Fibroblast of mammary gland (primary cell): ENCODE measurements at regions not wholly inside any gene's neighbourhood (a gene's known extent, or its start where the extent isn't known, plus 50 kb on each side); places are given as distances from the start of the nearest gene placed in this dataset.
A peak's percentile ranks its signal among the peaks of the same experiment; 100 is the strongest.
"Not testable (repeated sequence)": the region's sequence is repeated elsewhere in the genome, so short reads cannot be mapped to it uniquely, and the experiment has no call there.

Source experiments
- DNase-seq: peaks from one replicate; pipeline ENCODE4 v3.0.0-alpha.2; 2010; ENCODE audit warnings: low read depth
- H3K4me3 ChIP-seq: 2 replicates; pipeline ENCODE4 v1.5.1; 2011; ENCODE audit warnings: low read depth, mild to moderate bottlenecking, low read length, moderate library complexity; ENCODE audit not compliant: control insufficient read depth
- TF ChIP-seq, protein P1 (sequence below): conservative IDR thresholded peaks from 2 replicates; pipeline ENCODE4 v1.5.1; 2011; ENCODE audit warnings: low read depth, low read length, inconsistent platforms; ENCODE audit not compliant: control insufficient read depth, insufficient read depth

DNA sequence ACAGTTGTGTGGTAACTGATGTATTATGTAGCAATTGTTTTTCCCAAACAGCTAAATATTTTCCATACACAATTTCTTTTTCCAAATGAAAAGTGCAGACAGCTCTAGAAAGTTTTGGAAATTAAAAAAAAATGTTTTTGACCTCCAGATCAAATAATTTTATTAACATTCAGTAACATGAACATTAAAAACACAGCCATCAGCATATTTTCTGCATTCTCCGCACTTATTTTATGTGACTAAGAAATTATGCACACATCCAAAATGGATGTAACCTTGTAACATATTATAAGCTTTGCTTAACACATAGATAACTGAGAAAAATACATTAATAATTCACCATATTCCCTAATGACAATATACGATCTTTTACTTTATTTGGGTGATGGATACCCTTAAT, 224.6 kb downstream of the VGLL3 start:
- no peak for DNase-seq
- H3K4me3 ChIP-seq: no peak overlapping the region
- TF ChIP-seq, protein P1, sequence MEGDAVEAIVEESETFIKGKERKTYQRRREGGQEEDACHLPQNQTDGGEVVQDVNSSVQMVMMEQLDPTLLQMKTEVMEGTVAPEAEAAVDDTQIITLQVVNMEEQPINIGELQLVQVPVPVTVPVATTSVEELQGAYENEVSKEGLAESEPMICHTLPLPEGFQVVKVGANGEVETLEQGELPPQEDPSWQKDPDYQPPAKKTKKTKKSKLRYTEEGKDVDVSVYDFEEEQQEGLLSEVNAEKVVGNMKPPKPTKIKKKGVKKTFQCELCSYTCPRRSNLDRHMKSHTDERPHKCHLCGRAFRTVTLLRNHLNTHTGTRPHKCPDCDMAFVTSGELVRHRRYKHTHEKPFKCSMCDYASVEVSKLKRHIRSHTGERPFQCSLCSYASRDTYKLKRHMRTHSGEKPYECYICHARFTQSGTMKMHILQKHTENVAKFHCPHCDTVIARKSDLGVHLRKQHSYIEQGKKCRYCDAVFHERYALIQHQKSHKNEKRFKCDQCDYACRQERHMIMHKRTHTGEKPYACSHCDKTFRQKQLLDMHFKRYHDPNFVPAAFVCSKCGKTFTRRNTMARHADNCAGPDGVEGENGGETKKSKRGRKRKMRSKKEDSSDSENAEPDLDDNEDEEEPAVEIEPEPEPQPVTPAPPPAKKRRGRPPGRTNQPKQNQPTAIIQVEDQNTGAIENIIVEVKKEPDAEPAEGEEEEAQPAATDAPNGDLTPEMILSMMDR: no peak

DNA sequence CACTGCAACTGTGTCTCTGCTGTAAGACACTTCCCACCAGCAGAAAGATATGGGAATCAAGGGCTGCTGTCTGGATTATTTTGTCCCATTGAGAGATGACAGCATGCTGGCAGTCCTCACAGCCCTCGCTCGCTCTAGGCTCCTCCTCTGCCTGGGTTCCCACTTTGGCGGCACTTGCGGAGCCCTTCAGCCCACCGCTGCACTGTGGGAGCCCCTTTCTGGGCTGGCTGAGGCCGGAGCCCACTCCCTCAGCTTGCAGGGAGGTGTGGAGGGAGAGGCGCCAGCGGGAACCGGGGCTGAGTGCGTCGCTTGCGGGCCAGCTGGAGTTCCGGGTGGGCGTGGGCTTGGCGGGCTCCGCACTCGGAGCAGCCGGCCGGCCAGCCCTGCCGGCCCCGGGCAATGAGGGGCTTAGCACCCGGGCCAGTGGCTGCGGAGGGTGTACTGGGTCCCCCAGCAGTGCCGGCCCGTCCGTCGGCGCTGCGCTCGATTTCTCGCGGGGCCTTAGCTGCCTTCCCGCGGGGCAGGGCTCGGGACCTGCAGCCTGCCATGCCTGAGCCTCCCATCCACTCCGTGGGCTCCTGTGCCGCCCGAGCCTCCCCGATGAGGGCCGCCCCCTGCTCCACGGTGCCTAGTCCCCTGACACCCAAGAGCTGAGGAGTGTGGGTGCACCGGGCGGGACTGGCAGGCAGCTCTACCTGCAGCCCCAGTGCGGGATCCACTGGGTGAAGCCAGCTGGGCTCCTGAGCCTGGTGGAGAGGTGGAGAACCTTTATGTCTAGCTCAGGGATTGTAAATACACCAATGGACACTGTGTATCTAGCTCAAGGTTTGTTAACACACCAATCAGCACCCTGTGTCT, 233.4 kb downstream of the VGLL3 start:
- H3K4me3 ChIP-seq, DNase-seq: not testable (repeated sequence)

DNA sequence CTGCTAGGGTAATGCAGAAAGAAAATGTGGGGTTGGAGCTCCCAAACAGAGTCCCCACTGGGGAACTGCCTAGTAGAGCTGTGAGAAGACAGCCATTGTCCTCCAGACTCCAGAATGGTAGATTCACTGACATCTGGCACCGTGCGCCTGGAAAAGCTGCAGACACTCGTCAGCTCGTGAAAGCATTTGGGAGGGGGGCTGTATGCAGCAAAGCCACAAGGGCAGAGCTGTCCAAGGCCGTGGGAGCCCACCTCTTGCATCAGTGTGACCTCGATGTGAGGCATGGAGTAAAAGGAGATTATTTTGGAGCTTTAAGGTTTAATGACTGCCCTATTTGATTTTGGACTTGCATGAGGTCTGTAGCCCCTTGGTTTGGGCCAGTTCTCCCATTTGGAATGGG, 242.9 kb downstream of the VGLL3 start:
- DNase-seq: no peak
- no peak overlapping the region for H3K4me3 ChIP-seq
- TF ChIP-seq, protein P1: no peak

DNA sequence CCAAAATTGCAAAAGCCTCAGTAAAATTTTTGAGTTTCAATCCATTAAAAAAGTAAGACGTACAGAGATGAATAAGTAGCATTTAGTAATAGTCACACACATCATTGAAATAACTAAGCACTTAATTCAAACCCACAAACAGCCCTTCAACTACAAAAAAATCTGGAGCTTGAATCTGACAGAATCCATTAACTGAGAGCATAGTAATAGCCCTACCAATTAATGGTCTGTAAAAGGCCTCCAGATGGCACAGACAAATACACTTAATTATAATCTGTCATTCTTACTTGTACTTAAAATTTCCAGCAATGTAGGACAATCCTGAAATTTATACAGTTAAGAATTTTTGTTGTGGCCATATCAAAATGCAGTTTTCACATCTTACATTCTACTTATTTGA, 246.9 kb downstream of the VGLL3 start:
- H3K4me3 ChIP-seq: no peak overlapping the region
- TF ChIP-seq, protein P1: no peak
- no peak for DNase-seq

DNA sequence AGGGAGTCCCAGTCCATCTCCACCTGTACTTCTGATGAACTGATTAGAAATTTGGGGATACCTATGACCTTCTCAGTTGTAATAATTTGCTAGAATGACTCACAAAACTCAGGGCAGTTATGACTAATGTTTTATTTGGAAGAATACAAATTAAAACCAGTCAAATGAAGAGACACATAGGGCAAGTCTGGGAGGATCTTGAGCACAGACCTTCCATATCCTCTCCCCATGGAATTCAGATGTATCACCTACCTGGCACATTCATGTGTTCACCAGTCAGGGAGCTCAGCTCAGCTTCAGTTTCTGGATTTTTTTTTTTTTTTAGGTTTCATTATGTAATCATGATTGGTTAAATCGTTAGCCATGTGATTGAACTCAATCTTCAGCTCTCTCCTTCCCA, 247.7 kb downstream of the VGLL3 start:
- H3K4me3 ChIP-seq: no peak overlapping the region
- TF ChIP-seq, protein P1: no peak
- peak; percentile 4 for DNase-seq

DNA sequence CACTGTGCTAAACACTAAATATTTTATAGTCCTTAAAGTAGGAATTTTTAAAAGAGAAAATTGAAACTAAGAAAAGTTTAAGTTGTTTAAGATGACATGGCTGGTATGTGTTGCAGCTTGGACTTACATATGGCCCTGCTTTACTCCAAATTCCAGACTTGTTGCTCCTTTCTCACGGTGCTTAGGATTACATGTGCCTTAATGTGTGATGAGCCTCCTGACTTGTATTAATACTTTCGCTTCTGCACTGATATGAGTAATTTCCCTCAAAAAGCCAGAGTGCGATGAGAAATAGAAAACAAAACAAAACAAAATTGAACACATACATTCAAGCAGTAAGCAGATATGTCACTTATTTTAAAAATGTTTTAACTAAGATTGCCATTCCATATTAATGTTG, 250.2 kb downstream of the VGLL3 start:
- no peak overlapping the region for H3K4me3 ChIP-seq
- TF ChIP-seq, protein P1: no peak
- DNase-seq: no peak

DNA sequence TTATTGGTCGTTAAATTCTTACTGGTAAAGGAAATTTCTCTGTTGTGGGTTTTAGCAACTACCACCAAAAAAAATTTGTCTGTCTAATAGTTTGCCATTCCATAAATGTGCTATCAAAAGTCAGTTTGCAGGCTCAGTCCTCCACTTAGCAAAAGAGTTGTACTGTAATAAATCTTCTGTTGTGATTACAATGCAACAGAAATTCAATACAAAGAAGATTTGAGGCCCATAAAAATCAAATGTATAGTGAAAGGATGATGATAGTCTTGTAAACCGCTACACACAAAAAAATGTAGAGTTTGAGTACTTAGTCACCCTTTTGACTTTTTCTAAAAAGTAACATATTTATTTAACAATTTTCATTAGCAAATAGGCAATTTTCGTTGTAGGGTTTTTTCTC, 251.7 kb downstream of the VGLL3 start:
- TF ChIP-seq, protein P1: no peak
- DNase-seq: no peak
- no peak overlapping the region for H3K4me3 ChIP-seq
